Heart left ventricle (tissue), 16 donors: ENCODE measurements at regions not wholly inside any gene's neighbourhood (a gene's known extent, or its start where the extent isn't known, plus 50 kb on each side); places are given as distances from the start of the nearest gene placed in this dataset.

Experiments used
- ATAC-seq, 4 donors: fragments of 200-7000 bp; cut with Tn5 transposase; one replicate each; pipeline ENCODE4 v1.9.1; 2020 to 2022; ENCODE audit warnings: moderate library complexity in 4 of 4, mild to moderate bottlenecking in 3 of 4, moderate number of reproducible peaks in 1 of 4
- DNase-seq, 5 donors: peaks; one replicate each; pipeline ENCODE4 v3.0.0-alpha.2; 2020
- H3K27ac ChIP-seq, 12 donors: fragments of 200-600 bp; sonication (generic) in 4 of 12; one replicate each; pipeline versions ENCODE4 v1.5.0 to v1.8.0; 2016 to 2022; ENCODE audit warnings: mild to moderate bottlenecking in 2 of 12
- H3K27me3 ChIP-seq, 9 donors: fragments of 200-600 bp; sonication (generic) in 2 of 9; one replicate each; pipeline versions ENCODE4 v1.5.1 to v1.8.0; 2016 to 2022; ENCODE audit warnings: mild to moderate bottlenecking in 3 of 9
- H3K36me3 ChIP-seq, 9 donors: fragments of 200-600 bp; sonication (generic) in 2 of 9; one replicate each; pipeline versions ENCODE4 v1.5.0 to v1.8.0; 2018 to 2022; ENCODE audit warnings: mild to moderate bottlenecking in 2 of 9
- H3K4me1 ChIP-seq, 12 donors: fragments of 200-600 bp; sonication (generic) in 4 of 12; one replicate each; pipeline versions ENCODE4 v1.5.0 to v1.8.0; 2016 to 2022; ENCODE audit warnings: mild to moderate bottlenecking in 3 of 12
- H3K4me3 ChIP-seq, 12 donors: fragments of 200-600 bp; sonication (generic) in 4 of 12; one replicate each; pipeline versions ENCODE4 v1.5.0 to v1.8.0; 2017 to 2022; ENCODE audit warnings: mild to moderate bottlenecking in 9 of 12, moderate library complexity in 4 of 12
- H3K9me3 ChIP-seq, 12 donors: fragments of 200-600 bp; sonication (generic) in 4 of 12; one replicate each; pipeline versions ENCODE4 v1.5.0 to v1.8.0; 2016 to 2022; ENCODE audit warnings: mild to moderate bottlenecking in 1 of 12
- CTCF ChIP-seq, 12 donors: fragments of 200-600 bp; sonication (generic) in 4 of 12; IDR thresholded peaks; one replicate each; pipeline versions ENCODE4 v1.5.0 to v1.8.0; 2018 to 2022; ENCODE audit warnings: antibody characterized with exemption in 12 of 12, mild to moderate bottlenecking in 5 of 12
- POLR2A ChIP-seq, 2 donors: fragments of 450-650 bp; IDR thresholded peaks; one replicate each; pipeline ENCODE4 v1.6.1; 2017; ENCODE audit warnings: antibody characterized with exemption in 2 of 2, mild to moderate bottlenecking in 2 of 2, moderate library complexity in 2 of 2
- WGBS, 4 donors: extraction: QIAGEN DNeasy Blood & Tissue Kit in 2 of 4; methylation state at CpG; one replicate each; pipeline versions ENCODE4 v1.1.5 to v1.1.7; 2013 to 2018; 5-methylcytosine and 5-hydroxymethylcytosine counted together
- intact Hi-C, 10 donors: fragments of 100-400 bp; cut with DNase I; formaldehyde crosslinking; loops; one replicate each; pipeline versions ENCODE4 v1.11.1 to v1.14.2; 2022
- donor health status: ischemic (EF 13 %, LVEDD 7.1; RV severe dilation, severe dysfunction).
- donor health status: healthy with polysubstance abuse.
- donor health status: DM: no; HTN: yes; CAD: no.
- donor health status: DM: no; HTN: no; CAD: no.
- donor health status: ischemic (EF 25% LVEDD 6.9; RV normal size, moderate dysfunction).
- donor health status: ischemic (EF 25% LVEDD 5.7; RV mildly dilated, moderate dysfunction).
- donor health status: healthy.
- donor health status: DM: yes; HTN: yes; CAD: no.
- donor health status: ischemic (EF 35%, LVEDD 5.7; RV mildly dilated, moderate dysfunction).
- donor health status: nonischemic (EF 11% LVEDD 7.7; RV severe dilation, severe dysfunction).
- donor health status: DM: yes; HTN: yes; CAD: no.
- donor health status: PGD.
- donor health status: ischemic (EF 29% LVEDD 5.4; RV normal size, mild dysfunction).
- donor health status: nonischemic (EF 23%, LVEDD 6.1; RV moderate dilation, normal function).

DNA sequence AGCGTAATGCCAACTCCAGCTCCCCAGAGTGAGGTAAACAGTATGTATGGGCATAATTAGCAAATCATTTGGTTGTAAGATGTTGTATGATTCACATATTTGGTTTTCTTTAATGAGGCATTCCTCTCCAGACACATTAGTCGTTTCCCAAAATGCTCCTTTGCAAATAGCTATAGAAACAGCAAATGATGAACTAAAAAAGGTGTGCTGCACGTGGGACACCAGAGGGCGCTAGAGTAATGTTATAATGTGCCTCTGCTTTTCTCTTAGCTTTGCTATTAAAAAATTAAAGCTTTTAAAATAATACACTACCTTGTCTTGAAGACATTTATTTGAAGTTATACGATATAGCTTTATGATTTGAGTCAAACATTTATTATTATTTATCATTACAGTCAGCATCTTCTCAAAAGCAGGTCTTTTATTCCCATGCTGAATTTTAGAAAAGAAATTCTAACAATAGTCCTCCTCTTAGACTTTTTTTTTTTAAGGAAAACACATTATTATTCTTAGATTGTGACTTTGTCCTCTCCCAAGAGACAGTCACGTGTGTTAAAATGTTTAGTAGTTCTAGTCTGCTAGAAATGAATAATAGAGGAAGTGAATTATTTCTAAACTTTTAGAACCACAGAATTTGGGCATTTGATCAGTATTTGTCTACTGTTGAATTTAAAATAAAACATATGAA is 121.6 kb upstream of the FRY start:
- peak overlapping the region in 9 of 12 donors; percentile 0 to 68 (median 37) for H3K27ac ChIP-seq
- no peak overlapping the region for H3K4me3 ChIP-seq
- intact Hi-C loops = loop anchor here (2.0 to 10.0 kb wide), 10 partner anchors 85 to 405 kb away; partner anchors contain the start of genes BRCA2 (in 1 of the 10) and ZAR1L (in 1 of the 10)
- WGBS, 4 donors = 17 to 19% (median 17%) methylated on average over 6 of the region's 6 CpGs
- no peaks in the 10 kb centered on the region for H3K36me3 ChIP-seq
- ATAC-seq = peak; percentile 27 to 60 (median 44)
- H3K9me3 ChIP-seq = no peaks in the 10 kb centered on the region
- H3K27me3 ChIP-seq = no peaks in the 10 kb centered on the region
- peaks cover 4 to 67% (median 37%) of the 10 kb centered on the region in 12 donors for H3K4me1 ChIP-seq
- TF ChIP-seq POLR2A (IDR thresholded peaks at IDR 0.05) = no peak
- TF ChIP-seq CTCF (IDR thresholded peaks at IDR 0.05) = peak; percentile 78 to 97 (median 92)
- DNase-seq = peak in 4 of 5 donors; percentile 39 to 66 (median 50)

- ATAC-seq = no peak
- WGBS, 4 donors = 98 to 100% (median 99%) methylated on average over 2 of the region's 2 CpGs
- peak overlapping the region in 3 of 12 donors; percentile 35 to 68 (median 61) for H3K27ac ChIP-seq
Measured at GRCh38 chr13:31910633-31911032, 120.9 kb upstream of the FRY start.

DNA sequence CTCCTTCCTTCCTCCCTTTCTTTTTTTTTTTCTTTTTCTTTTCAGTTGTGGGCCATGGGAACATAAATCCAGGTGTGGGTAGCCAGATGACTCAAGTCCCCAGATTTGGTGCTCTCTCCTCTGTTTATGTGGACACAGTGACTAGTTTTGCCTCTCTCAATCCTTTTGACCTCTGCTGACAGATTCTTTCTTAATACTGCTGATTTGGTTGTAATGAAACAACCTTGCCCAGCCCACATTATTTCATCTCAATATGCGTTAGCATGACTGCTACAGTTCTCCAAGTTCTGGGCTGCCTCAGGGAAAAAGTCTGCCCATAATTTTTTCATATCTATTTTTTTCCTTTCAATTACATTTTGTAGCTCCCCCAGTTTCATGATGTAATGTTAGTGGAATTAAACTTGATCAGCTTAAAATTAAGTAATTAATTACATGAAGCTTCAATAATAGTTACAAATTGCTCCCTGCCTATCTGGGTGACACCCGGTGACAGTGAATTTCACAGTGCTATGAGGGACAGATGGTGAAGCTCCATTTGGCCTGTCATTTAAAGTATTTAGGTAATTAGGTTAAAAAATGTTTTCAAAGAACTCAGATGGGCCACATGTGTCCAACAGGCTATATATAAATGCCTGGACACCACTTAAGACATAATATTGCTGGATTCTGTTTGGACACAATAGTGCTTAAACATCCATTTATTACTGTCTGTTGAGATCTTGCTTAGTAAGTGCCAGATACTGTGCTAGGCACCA is 118.8 kb upstream of the FRY start:
- 82 to 93% (median 84%) methylated on average over 2 of the region's 2 CpGs for WGBS, 4 donors
- ATAC-seq (no peak), DNase-seq (no peak)
- no peak overlapping the region for H3K4me3 ChIP-seq
- H3K36me3 ChIP-seq = no peaks in the 10 kb centered on the region
- intact Hi-C loops = loop anchor here in 7 of 10 donors (5.0 to 10.0 kb wide), 7 partner anchors 82 to 402 kb away; partner anchors contain the start of genes BRCA2 (in 1 of the 7) and ZAR1L (in 1 of the 7)
- H3K27ac ChIP-seq = no peak overlapping the region
- TF ChIP-seq CTCF (IDR thresholded peaks at IDR 0.05) = no peak
- TF ChIP-seq POLR2A (IDR thresholded peaks at IDR 0.05) = no peak
- H3K27me3 ChIP-seq = no peaks in the 10 kb centered on the region
- H3K9me3 ChIP-seq = no peaks in the 10 kb centered on the region
- peaks cover 4 to 66% (median 38%) of the 10 kb centered on the region in 12 donors for H3K4me1 ChIP-seq

More at GRCh38 chr13:31910633-31911032, 120.9 kb upstream of the FRY start:
- no peak for TF ChIP-seq POLR2A (IDR thresholded peaks at IDR 0.05)
- intact Hi-C loops = loop anchor here in 8 of 10 donors (2.0 to 10.0 kb wide), 9 partner anchors 84 to 404 kb away; partner anchors contain the start of genes BRCA2 (in 1 of the 8) and ZAR1L (in 1 of the 8)
- peaks cover 4 to 63% (median 35%) of the 10 kb centered on the region in 12 donors for H3K4me1 ChIP-seq
- no peaks in the 10 kb centered on the region for H3K36me3 ChIP-seq
- H3K9me3 ChIP-seq = no peaks in the 10 kb centered on the region
- no peak overlapping the region for H3K4me3 ChIP-seq
- no peaks in the 10 kb centered on the region for H3K27me3 ChIP-seq
- DNase-seq = no peak

DNA sequence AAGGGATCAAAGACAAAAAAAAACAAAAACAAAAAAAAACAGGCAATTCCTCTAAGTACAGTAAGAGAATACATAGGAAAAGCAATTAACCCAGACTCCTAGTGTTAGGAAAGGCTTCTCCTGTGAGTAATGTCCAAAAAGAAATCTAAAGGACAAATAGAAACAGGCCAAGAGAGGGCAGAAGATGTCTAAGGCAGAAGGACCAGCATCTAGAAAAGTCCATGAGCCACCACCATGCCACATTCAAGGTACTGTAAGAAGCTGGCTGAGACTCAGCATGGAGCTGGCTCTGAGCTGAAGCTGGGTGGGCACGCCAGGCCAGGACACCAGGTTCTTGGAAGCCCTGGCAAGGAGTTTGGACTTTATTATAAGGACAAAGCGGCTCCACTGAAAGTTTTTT is 118.1 kb upstream of the FRY start:
- Histone ChIP-seq H3K27ac (no peak overlapping the region), H3K27me3 (no peaks in the 10 kb centered on the region), H3K36me3 (no peaks in the 10 kb centered on the region), H3K9me3 (no peaks in the 10 kb centered on the region), H3K4me1 (peaks cover 4 to 60% (median 35%) of the 10 kb centered on the region in 12 donors), H3K4me3 (no peak overlapping the region)
- TF ChIP-seq CTCF (IDR thresholded peaks at IDR 0.05) (no peak), POLR2A (IDR thresholded peaks at IDR 0.05) (no peak)
- intact Hi-C loops = loop anchor here in 7 of 10 donors (5.0 to 10.0 kb wide), 7 partner anchors 81 to 401 kb away; partner anchors contain the start of genes BRCA2 (in 1 of the 7) and ZAR1L (in 1 of the 7)
- DNase-seq (no peak), ATAC-seq (peak in 1 of 4 donors; percentile 35)
- 91 to 95% (median 93%) methylated on average over 2 of the region's 2 CpGs for WGBS, 4 donors
